ENCODE measurements at regions not wholly inside any gene's neighbourhood (a gene's known extent, or its start where the extent isn't known, plus 50 kb on each side); places are given as distances from the start of the nearest gene placed in this dataset.

DNA sequence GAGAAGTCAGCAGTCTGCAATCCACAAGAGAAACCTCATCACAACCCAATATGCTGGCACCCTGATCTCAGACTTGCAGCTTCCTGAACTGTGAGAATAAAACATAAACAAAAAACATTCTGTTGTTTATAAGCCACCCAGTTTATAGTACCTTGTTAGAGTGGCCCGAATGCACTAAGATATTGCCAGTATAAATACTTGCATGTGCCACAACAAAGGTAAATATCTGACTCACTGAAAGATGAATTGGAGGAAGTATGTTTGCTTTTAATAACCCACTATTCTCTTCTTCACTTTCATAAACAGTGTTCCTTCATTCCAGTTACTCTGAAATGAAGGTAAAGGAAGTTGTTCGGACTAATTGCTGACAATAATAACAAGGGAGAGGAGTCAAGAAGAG, 1163.4 kb upstream of the CDH6 start:
- no peak for DNase-seq

DNA sequence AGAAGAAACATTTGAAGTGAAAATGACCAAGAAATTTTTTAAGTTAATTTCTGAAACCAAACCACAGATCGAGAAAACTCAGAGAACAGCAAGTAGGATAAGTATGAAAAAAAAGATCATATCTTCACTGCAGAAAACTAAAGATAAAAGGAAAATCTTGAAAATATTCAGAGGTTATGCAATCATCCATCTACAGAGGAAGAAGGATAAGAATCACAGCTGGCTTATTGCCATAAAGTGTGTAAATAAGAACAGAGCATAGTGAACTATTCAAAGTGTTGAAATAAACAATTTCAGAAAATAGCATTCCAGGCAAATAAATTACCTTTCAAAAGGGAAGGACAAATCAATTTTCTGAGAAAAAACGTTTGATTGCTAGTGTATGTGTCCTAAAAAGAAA, 1191.7 kb upstream of the CDH6 start:
- no peak for DNase-seq

GRCh38 chr5:30000231-30000630, 1193.3 kb upstream of the CDH6 start:
- DNase-seq = no peak

DNA sequence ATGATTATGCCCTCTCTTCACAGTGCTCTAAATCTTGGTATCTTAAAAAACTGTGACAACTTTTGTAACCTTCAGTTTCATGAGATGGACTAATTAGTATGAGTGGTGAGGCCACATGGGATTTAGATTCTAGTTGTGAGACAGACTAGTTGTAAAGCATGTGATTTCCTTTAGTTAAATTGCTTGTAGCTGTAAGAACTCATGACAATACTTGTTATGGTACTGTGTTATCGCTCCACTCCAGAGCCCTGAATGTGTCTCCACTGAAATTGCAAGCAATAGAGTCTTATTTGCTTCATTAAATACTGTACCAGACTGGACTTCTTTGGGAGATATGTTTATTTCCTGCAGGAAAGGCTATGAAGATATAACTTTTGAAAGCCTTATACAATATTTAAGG, 1198.3 kb upstream of the CDH6 start:
- DNase-seq = no peak

- no peak for DNase-seq
Observed at GRCh38 chr5:29994519-29994918, 1199.0 kb upstream of the CDH6 start.

- no peak for DNase-seq
Observed at GRCh38 chr5:29993286-29993685, 1200.2 kb upstream of the CDH6 start.

DNA sequence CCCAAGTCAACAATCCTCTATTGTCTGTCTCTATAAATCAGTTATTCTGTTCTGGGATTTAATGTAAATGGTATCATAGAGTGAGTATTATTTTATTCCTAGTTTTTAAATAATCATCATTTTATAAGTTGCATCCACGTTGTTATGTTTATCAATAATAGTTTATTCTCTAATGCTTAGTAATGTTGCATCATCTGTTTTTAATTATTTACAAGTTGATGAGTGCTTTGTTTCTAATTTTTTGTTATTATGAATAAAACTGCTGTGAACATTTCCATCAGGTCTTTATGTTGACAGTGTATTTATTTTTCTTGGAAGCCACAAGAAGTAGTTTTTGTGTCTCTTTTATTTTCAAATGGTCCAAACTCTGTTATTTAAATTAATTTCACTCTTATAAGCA, 1201.2 kb upstream of the CDH6 start:
- no peak for DNase-seq

GRCh38 chr5:29990681-29991080, 1202.8 kb upstream of the CDH6 start:
- DNase-seq = no peak

DNA sequence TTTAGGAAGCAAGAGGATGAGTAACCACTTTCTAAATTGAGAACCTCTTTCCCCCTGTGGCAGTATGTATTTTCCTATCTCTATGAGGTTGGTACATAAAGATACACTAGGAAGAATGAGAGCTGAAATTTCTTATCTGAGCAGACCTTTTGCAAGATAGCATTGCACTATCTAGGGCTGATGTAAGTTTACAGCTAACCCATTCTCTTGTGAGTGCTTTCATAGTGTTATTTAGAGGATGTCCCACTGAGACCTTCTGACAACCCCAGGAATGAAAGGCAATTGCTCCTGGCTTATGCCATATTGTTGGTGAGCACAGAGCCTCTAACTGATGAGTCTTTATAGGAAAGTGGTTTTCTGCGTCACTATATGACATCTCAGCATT, 1209.3 kb upstream of the CDH6 start:
- DNase-seq = no peak

GRCh38 chr5:29983528-29984155, 1209.8 kb upstream of the CDH6 start:
- DNase-seq = no peak

GRCh38 chr5:29982457-29982856, 1211.0 kb upstream of the CDH6 start:
- no peak for DNase-seq

DNA sequence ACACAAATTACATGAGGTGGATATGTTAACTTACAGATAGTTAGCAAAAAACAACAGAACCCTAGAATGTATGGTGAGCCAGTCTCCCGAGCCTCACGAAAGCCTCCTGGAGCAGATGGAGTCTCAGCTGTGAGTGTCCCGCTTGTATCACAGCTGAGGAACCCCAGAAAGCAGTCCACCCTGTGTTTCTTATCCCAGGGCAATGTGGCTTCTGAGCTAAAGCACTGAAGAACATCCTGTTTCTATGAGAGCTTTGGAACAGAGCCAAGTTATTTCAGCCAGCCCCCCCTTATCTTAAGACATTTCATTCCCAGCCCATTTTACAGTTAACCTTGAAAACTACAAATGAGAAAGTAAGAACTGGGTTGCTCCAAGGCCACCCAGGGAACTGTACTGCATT, 1220.9 kb upstream of the CDH6 start:
- DNase-seq = no peak

GRCh38 chr5:29963956-29964355, 1229.5 kb upstream of the CDH6 start:
- DNase-seq = no peak

DNA sequence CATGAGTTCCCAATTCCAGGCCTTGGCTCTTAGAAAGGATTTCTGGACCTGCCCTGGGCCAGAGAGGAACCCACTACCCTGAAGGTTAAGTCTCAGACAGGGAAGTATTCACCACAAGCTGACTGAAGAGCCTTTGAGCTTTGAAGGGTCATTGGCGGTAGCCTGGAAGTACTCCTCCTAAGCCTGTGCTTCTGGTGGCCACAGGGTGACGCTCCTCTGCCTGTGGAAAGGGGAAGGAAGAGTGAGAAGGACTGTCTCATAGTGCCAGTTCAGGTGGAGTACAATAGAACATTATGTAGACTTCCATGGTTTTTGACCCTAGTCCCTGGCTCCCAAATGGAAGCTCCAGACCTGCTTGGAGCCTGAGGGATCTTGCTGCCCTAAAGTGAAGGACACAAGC, 1233.2 kb upstream of the CDH6 start:
- no peak for DNase-seq

DNA sequence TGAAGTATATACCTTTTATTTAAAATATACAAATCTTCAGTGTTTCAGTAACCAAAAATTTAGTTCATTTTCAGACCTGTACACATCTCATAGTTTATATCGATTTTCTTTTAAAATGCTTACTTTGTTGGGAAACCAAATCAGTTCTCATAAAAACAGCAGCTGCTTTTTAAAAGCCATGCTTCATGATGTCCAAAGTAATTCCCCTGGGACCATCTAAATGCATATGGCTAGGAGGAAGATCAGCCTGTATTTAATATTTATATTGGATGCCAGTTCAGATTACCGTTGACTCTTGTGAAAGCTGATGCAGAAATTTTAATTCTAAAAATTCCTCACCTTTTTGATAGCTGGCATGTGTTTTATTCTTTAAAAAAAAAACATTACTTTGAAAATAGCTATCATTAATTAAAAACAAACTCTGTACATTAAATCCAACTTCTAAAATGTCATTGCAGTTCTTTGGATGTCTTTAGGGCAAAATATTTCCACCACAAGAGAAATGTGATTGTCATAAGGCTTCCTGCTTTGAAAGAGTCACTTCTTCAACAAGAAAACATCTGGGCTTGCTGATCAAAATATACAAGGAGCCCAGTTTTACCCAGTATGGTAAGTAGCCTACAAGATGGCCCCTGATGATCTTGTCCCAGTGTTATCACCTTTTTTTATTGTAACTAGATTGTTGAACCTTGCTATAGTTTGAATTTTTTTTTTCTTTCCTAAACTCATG, 1242.9 kb upstream of the CDH6 start:
- no peak for DNase-seq

DNA sequence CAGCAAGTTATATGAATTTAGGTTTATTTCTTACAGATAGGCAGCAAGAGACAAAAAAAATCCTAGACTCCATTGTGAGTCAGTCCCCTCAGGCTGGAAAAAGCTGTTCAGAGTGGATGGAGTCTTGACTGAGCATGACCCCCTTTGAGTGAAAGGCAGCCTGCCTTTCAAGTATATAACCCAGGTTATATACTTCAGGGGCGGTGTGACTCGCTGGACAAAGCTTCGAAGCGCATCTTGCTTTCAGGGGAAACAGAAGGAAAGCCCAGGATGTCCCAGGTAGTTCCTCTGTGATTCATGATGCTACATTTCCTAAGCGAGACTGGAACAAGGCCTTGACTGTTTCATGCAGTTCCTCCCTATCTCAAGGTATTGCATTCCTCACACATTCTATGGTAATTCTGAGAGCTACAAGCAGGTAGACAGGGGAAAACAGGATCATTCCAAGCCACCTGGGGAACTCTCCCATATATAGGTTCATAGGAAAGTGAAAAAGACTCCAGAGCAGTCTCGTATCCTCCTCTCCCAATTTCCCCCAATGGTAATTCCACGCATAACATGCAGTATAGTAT, 1244.1 kb upstream of the CDH6 start:
- no peak for DNase-seq

GRCh38 chr5:29944327-29944726, 1249.2 kb upstream of the CDH6 start:
- DNase-seq = no peak

- no peak for DNase-seq
Observed at GRCh38 chr5:29942089-29942488, 1251.4 kb upstream of the CDH6 start.

GRCh38 chr5:29939988-29940387, 1253.5 kb upstream of the CDH6 start:
- DNase-seq = no peak

DNA sequence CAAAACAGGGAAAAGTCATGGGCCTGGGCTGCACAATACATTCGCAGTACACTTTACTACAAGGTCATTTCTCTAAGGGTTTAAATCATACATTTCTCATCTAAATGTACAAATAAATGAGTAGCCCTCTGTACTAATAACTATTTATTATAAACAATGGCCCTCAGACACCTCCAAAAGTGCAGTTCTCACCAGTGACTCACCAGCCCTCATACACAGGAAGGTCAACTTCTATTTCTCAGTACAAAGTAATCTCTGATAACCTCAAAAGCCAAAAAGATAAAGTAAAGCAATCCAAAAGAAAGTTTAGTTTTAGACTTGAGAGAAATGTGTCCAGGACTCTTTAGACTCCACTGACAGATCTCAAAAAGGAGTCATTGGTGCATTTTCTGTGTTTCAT, 1258.1 kb upstream of the CDH6 start:
- no peak for DNase-seq

GRCh38 chr5:29930316-29930715, 1263.2 kb upstream of the CDH6 start:
- DNase-seq = no peak

GRCh38 chr5:29924107-29924506, 1269.4 kb upstream of the CDH6 start:
- no peak for DNase-seq

GRCh38 chr5:29905626-29906353, 1287.7 kb upstream of the CDH6 start:
- no peak for DNase-seq

- DNase-seq = no peak
Observed at GRCh38 chr5:29902859-29903258, 1290.6 kb upstream of the CDH6 start.
